Panc1 (cell line): ENCODE measurements at regions not wholly inside any gene's neighbourhood (a gene's known extent, or its start where the extent isn't known, plus 50 kb on each side); places are given as distances from the start of the nearest gene placed in this dataset.

Experiments used
- CTCF ChIP-seq: fragments of 450-650 bp; IDR thresholded peaks from 2 replicates; pipeline ENCODE4 v1.5.1; 2017; ENCODE audit warnings: mild to moderate bottlenecking
- POLR2AphosphoS5 ChIP-seq: IDR thresholded peaks from 2 replicates; pipeline ENCODE4 v1.6.1; 2012; ENCODE audit warnings: mild to moderate bottlenecking, low read depth, low read length, moderate library complexity
- REST ChIP-seq, 2 experiments: IDR thresholded peaks; 2 replicates each; pipeline ENCODE4 v1.6.1; 2011 to 2012; ENCODE audit warnings: low read depth in 2 of 2, control low read depth in 1 of 2, low read length in 1 of 2, mild to moderate bottlenecking in 1 of 2, moderate library complexity in 1 of 2; ENCODE audit not compliant: insufficient read depth in 1 of 2
- SIN3A ChIP-seq: IDR thresholded peaks from 2 replicates; pipeline ENCODE4 v1.6.1; 2012; ENCODE audit warnings: low read depth, mild to moderate bottlenecking, low read length, moderate library complexity, borderline replicate concordance; ENCODE audit not compliant: insufficient read depth
- TCF7L2 ChIP-seq: IDR thresholded peaks from 2 replicates; pipeline ENCODE4 v1.6.1; 2011; ENCODE audit warnings: mild to moderate bottlenecking, low read depth, low read length, inconsistent platforms

- TF ChIP-seq CTCF = no peak
- TF ChIP-seq SIN3A = no peak
- TF ChIP-seq POLR2AphosphoS5 = no peak
- no peak for TF ChIP-seq REST (IDR thresholded peaks at IDR 0.05; ENCODE audit: insufficient read depth in 1 of 2, low read depth in 2 of 2, low read length in 1 of 2)
- no peak for TF ChIP-seq TCF7L2
Observed at GRCh38 chr4:151811403-151811802, 50.6 kb upstream of the GATB start.
